ENCODE measurements at regions not wholly inside any gene's neighbourhood (a gene's known extent, or its start where the extent isn't known, plus 50 kb on each side); places are given as distances from the start of the nearest gene placed in this dataset.

GRCh38 chr6:167479901-167480648, 155.2 kb downstream of the TTLL2 start:
- no peak for TF ChIP-seq CTCF (IDR thresholded peaks at IDR 0.05)
- no peak for TF ChIP-seq POLR2A (IDR thresholded peaks at IDR 0.05)

Data from right lobe of liver (tissue), 4 donors.